Endodermal cell (in vitro differentiated cells): ENCODE measurements at regions not wholly inside any gene's neighbourhood (a gene's known extent, or its start where the extent isn't known, plus 50 kb on each side); places are given as distances from the start of the nearest gene placed in this dataset.

Experiments
- DNase-seq: peaks from one replicate; pipeline ENCODE4 v3.0.0-alpha.2; 2017
- H3K27ac ChIP-seq: 2 replicates; pipeline ENCODE4 v1.5.1; 2013; ENCODE audit warnings: mild to moderate bottlenecking, low read depth, low read length, moderate library complexity
- H3K27me3 ChIP-seq: 2 replicates; pipeline ENCODE4 v1.6.1; 2013; ENCODE audit warnings: mild to moderate bottlenecking, low read length, moderate library complexity; ENCODE audit not compliant: insufficient read depth, control insufficient read depth, poor library complexity, severe bottlenecking
- H3K36me3 ChIP-seq: 2 replicates; pipeline ENCODE4 v1.7.0; 2013; ENCODE audit warnings: mild to moderate bottlenecking, low read length, moderate library complexity; ENCODE audit not compliant: control insufficient read depth, insufficient read depth
- H3K4me1 ChIP-seq: one replicate; pipeline ENCODE4 v1.7.0; 2013; ENCODE audit warnings: low read length; ENCODE audit not compliant: control insufficient read depth, insufficient read depth
- H3K4me3 ChIP-seq: 2 replicates; pipeline ENCODE4 v1.5.1; 2013; ENCODE audit warnings: mild to moderate bottlenecking, low read length, moderate library complexity
- H3K9ac ChIP-seq: 2 replicates; pipeline ENCODE4 v1.6.1; 2013; ENCODE audit warnings: mild to moderate bottlenecking, low read length, moderate library complexity; ENCODE audit not compliant: poor library complexity, severe bottlenecking; ENCODE audit errors: extremely low read depth
- H3K9me3 ChIP-seq: 2 replicates; pipeline ENCODE4 v1.6.1; 2013; ENCODE audit warnings: mild to moderate bottlenecking, low read length, moderate library complexity; ENCODE audit not compliant: control insufficient read depth
- H3K27ac Mint-ChIP-seq: 2 replicates; pipeline ENCODE4 v1.8.0; 2020; ENCODE audit warnings: mixed read lengths
- H3K27me3 Mint-ChIP-seq: 2 replicates; pipeline ENCODE4 v1.8.0; 2021; ENCODE audit warnings: mild to moderate bottlenecking, mixed read lengths; ENCODE audit not compliant: insufficient read depth
- H3K36me3 Mint-ChIP-seq: 2 replicates; pipeline ENCODE4 v1.8.0; 2020; ENCODE audit warnings: low read depth, mixed read lengths
- H3K4me1 Mint-ChIP-seq: 2 replicates; pipeline ENCODE4 v1.8.0; 2020; ENCODE audit warnings: mixed read lengths
- H3K4me3 Mint-ChIP-seq: 2 replicates; pipeline ENCODE4 v1.8.0; 2020; ENCODE audit warnings: mild to moderate bottlenecking, moderate library complexity, mixed read lengths
- H3K9me3 Mint-ChIP-seq: 2 replicates; pipeline ENCODE4 v1.8.0; 2020; ENCODE audit warnings: mild to moderate bottlenecking, mixed read lengths
- WGBS, 2 experiments: methylation state at CpG; one replicate each; pipeline versions ENCODE4 v1.1.5 to v1.1.7; 2013; ENCODE audit warnings: missing lambda C conversion rate in 2 of 2, mixed read lengths in 1 of 2; ENCODE audit not compliant: insufficient coverage in 1 of 2, insufficient read length in 1 of 2; 5-methylcytosine and 5-hydroxymethylcytosine counted together
- TF ChIP-seq, protein P1 (sequence below): fragments of 200-600 bp; sonication (generic); conservative IDR thresholded peaks from 2 replicates; pipeline ENCODE4 v1.5.0; 2021; ENCODE audit warnings: antibody characterized with exemption, mild to moderate bottlenecking

DNA sequence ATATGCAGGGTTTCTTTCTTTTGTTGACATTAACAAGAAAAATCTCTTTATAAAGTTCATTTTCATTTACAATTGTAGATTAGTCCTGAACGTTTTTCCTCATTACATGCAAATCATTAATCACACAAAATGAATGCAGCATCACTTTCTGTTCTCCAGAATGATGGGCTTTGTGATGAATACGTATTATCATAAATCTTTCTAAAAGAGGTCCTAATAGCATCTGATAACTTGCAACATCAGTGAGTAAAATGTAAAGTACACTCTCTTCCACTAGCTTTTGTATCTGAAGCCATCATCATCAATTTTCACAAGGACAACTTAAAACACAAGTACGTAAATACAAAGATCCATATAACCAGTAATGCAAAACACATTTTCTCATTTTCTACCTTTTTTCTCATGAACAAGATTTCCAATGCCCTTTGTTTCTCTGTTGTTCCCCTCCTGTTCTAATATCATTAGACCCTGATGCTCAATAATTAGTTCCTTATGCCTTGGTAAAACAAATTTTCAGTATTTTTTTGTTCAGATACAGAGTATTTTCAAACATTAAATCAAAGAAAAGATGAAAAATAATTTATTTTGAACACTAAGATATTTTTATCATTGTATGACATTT lies 437.4 kb upstream of the MIR17HG start:
- 87 to 94% methylated on average over 3 of the region's 3 CpGs for WGBS, 2 experiments
- Mint-ChIP-seq H3K4me1 (no peaks in the 10 kb centered on the region), H3K4me3 (no peak overlapping the region), H3K27me3 (no peaks in the 10 kb centered on the region), H3K9me3 (no peaks in the 10 kb centered on the region), H3K27ac (no peak overlapping the region), H3K36me3 (no peaks in the 10 kb centered on the region)
- Histone ChIP-seq H3K4me1 (no peaks in the 10 kb centered on the region), H3K27me3 (no peaks in the 10 kb centered on the region), H3K36me3 (no peaks in the 10 kb centered on the region), H3K27ac (no peak overlapping the region), H3K9me3 (no peaks in the 10 kb centered on the region), H3K9ac (no peak overlapping the region), H3K4me3 (no peak overlapping the region)
- TF ChIP-seq, protein P1, sequence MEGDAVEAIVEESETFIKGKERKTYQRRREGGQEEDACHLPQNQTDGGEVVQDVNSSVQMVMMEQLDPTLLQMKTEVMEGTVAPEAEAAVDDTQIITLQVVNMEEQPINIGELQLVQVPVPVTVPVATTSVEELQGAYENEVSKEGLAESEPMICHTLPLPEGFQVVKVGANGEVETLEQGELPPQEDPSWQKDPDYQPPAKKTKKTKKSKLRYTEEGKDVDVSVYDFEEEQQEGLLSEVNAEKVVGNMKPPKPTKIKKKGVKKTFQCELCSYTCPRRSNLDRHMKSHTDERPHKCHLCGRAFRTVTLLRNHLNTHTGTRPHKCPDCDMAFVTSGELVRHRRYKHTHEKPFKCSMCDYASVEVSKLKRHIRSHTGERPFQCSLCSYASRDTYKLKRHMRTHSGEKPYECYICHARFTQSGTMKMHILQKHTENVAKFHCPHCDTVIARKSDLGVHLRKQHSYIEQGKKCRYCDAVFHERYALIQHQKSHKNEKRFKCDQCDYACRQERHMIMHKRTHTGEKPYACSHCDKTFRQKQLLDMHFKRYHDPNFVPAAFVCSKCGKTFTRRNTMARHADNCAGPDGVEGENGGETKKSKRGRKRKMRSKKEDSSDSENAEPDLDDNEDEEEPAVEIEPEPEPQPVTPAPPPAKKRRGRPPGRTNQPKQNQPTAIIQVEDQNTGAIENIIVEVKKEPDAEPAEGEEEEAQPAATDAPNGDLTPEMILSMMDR, result no peak
- no peak for DNase-seq

DNA sequence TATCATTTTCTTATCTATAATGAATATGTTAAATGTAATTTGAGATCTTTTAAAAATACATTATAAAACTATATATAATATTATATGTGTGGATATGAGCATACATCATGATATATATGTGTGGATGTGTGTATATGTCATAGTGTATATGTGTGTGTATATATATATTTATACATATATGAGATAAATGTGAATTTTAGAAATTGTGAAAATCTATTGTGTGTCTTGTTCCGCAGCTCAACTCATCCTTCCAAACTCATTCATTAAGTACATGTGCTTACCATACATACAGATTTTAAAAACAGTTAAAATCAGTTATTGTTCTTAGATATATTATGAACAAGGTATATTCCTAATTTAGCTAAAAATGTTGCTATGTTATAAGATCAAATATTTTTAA lies 435.2 kb upstream of the MIR17HG start:
- WGBS, 2 experiments, result no CpG with 5 or more reads among the region's 1 CpG
- H3K9me3 Mint-ChIP-seq, result no peaks in the 10 kb centered on the region
- no peak for DNase-seq

DNA sequence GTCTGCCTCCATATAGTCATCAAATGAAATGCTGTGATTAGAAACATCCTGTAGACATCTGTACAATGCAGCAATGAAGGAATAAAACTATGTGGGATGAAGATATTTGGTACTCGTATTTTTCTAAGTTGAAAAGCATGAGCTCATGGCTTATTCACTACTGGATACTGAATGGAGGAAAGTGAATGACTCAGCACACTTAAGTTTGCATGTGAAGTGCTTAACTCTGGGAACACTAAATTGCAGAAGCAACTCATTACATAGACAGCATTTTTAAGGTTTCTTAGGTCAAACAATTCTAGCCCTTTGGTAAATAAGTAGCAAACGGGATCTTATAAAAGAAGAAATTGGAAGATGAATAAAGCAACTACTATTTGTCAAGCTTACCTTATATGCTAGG lies 429.0 kb upstream of the MIR17HG start:
- H3K4me3 Mint-ChIP-seq, result no peak overlapping the region
- H3K4me1 Mint-ChIP-seq, result peaks cover 14% of the 10 kb centered on the region
- H3K27ac Mint-ChIP-seq, result no peak overlapping the region
- H3K27me3 Mint-ChIP-seq, result no peaks in the 10 kb centered on the region
- Histone ChIP-seq H3K9ac (no peak overlapping the region), H3K4me3 (no peak overlapping the region), H3K27ac (no peak overlapping the region), H3K27me3 (no peaks in the 10 kb centered on the region), H3K4me1 (peaks cover 6% of the 10 kb centered on the region), H3K36me3 (no peaks in the 10 kb centered on the region), H3K9me3 (peaks cover 11% of the 10 kb centered on the region)
- H3K9me3 Mint-ChIP-seq, result peaks cover 13% of the 10 kb centered on the region
- H3K36me3 Mint-ChIP-seq, result peaks cover 4% of the 10 kb centered on the region
- WGBS, 2 experiments, result 80 to 81% methylated on average over 1 to 2 of the region's 2 CpGs
- TF ChIP-seq, protein P1, result no peak
- no peak for DNase-seq

More for the DNA sequence above, 435.2 kb upstream of the MIR17HG start:
- no peaks in the 10 kb centered on the region for H3K36me3 ChIP-seq
- H3K9ac ChIP-seq, result no peak overlapping the region
- H3K27me3 ChIP-seq, result no peaks in the 10 kb centered on the region
- H3K27ac ChIP-seq, result no peak overlapping the region
- no peaks in the 10 kb centered on the region for H3K27me3 Mint-ChIP-seq
- no peaks in the 10 kb centered on the region for H3K9me3 ChIP-seq
- no peaks in the 10 kb centered on the region for H3K36me3 Mint-ChIP-seq
- no peaks in the 10 kb centered on the region for H3K4me1 ChIP-seq
- H3K4me3 ChIP-seq, result no peak overlapping the region
- no peaks in the 10 kb centered on the region for H3K4me1 Mint-ChIP-seq
- no peak overlapping the region for H3K4me3 Mint-ChIP-seq
- H3K27ac Mint-ChIP-seq, result no peak overlapping the region
- TF ChIP-seq, protein P1, result no peak
